ENCODE measurements at regions not wholly inside any gene's neighbourhood (a gene's known extent, or its start where the extent isn't known, plus 50 kb on each side); places are given as distances from the start of the nearest gene placed in this dataset.

GRCh38 chr11:80486678-80487077, 1045.8 kb upstream of the TENM4 start:
- no peak for TF ChIP-seq CTCF (conservative IDR thresholded peaks at IDR 0.05; ENCODE audit: low read depth, low read length)
- no peak for TF ChIP-seq POLR2A (IDR thresholded peaks at IDR 0.05; ENCODE audit: low read depth, low read length)
- TF ChIP-seq RFX5 (IDR thresholded peaks at IDR 0.05; ENCODE audit: low read depth, low read length): no peak
- TF ChIP-seq SMC3 (IDR thresholded peaks at IDR 0.05; ENCODE audit: low read depth, low read length): no peak
- no peak for TF ChIP-seq NFE2L2 (IDR thresholded peaks at IDR 0.05; ENCODE audit: low read depth, low read length)
- TF ChIP-seq USF2 (IDR thresholded peaks at IDR 0.05; ENCODE audit: low read depth, low read length): no peak
- no peak for TF ChIP-seq MAZ (IDR thresholded peaks at IDR 0.05; ENCODE audit: borderline replicate concordance, low read depth, low read length)
- no peak for TF ChIP-seq RAD21 (IDR thresholded peaks at IDR 0.05; ENCODE audit: low read length)
- TF ChIP-seq BHLHE40 (IDR thresholded peaks at IDR 0.05; ENCODE audit: low read depth, low read length): no peak
- TF ChIP-seq MXI1 (IDR thresholded peaks at IDR 0.05; ENCODE audit: borderline replicate concordance, low read depth, low read length): no peak
- TF ChIP-seq ELK1 (IDR thresholded peaks at IDR 0.05; ENCODE audit: borderline replicate concordance, low read depth, low read length): no peak
- TF ChIP-seq FOS (IDR thresholded peaks at IDR 0.05; ENCODE audit: low read depth, low read length): no peak
- TF ChIP-seq CEBPB (IDR thresholded peaks at IDR 0.05; ENCODE audit: low read depth, low read length): no peak
- TF ChIP-seq CHD1 (IDR thresholded peaks at IDR 0.05; ENCODE audit: low read depth, low read length): no peak
